IPS DF 19.7 (cell line): ENCODE measurements at regions not wholly inside any gene's neighbourhood (a gene's known extent, or its start where the extent isn't known, plus 50 kb on each side); places are given as distances from the start of the nearest gene placed in this dataset.

Experiments
- DNase-seq: peaks from one replicate; pipeline ENCODE4 v3.0.0-alpha.2; 2013; ENCODE audit warnings: low read depth, low spot score

DNA sequence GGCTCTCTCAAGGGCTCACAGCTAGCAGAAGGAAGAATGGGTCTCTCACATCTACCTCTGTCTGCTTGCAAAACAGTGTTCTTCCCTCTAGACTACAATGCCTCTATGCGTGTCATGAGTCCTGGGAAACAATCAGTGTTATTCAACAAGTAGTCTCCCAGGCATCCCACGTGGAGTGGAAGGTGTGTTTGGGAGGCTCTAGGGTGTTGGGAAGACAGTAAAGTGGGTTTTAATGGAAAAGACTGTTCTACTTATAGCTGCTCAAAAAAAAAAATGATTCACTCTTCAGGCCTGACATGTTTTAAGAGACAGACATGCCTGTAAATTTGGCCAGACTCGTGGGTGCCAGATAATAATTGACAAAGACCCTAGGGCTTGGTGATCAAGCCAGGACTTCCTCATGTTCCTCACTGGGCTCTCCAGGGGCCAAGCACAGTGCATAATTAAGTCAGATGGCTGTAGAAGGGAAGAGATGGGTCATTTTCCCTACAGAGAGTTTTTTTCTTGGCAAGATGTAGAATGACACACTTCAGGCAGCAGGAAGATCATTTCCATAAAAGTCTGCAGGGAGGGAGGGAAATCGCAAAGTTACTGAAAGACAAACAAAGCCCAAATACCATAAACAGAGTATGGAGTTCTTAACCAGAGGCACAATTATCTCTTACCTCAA lies 246.4 kb downstream of the ACTL7B start:
- DNase-seq: no peak

DNA sequence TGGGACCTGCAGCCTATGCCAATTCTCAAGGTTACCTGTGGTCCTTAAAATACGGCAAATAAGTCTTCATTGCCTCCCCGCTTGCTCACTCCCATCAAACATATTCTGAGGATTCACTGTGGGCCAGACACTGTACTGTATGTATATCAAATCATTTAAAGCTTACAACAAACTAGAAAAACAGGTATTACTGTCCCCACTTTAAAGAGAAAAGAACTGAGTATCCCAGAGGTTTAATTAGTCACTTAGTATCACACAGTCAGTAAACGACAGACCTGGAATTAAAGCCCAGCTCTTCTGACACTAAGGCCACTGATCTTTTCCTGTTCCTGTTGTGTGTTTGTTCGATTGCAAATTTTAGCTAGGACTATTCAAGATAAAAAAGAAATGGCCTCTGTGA lies 248.2 kb downstream of the ACTL7B start:
- DNase-seq: no peak

DNA sequence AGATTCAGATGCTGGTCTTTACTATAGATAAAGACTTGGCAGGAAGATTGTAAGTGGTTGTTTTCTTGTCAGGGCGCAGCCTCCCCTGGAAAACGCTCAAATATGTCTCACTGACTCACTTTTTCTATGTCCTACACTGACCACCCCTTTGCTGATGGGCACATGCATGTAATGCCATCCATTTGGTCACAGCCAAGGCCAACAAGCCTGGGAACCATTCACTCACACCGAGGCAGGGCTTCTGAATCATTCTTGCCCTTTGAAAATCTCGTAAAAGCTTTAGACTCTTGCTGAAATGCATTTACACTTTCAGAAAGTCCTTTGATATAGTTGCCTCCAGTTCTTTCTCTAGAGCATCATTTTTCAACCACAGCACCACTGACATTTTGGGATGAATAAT lies 249.4 kb downstream of the ACTL7B start:
- no peak for DNase-seq

DNA sequence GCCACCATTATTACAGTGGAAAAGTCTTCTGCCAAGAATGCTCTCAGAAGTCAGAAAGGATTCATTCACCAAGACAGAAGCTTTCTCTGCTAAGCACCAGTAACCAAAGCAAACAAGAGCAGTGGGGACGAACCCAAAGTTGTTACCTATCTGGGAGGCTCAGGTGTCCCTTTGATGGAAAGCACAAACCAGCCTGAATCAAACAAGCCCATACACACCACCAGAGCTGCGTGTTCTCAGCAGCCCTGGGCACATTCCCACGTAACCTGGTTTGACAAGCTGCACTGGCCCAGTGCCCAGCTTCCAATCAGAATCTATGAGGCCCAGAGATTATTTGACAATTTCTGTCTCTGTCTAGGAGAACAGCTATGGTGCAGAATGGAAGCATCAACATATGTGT lies 252.6 kb downstream of the ACTL7B start:
- no peak for DNase-seq

DNA sequence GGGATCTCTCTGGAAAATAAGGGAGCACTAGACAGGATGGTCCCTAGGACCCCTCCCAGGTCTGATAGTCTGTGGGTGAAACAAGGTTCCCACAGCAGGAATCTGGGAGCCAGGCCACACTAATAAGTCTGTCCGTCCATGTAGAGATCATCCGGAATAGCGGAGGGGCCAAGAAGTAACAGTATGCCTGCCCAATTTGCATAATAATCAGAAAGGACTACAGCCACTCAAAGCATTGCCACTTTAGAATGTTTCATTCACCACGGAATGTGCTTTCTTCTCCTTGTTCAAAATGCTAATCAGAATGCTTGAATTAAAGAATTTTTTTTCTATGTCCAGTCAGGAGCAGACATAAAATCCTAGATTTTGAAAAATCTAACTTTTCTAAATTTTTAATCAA lies 254.9 kb downstream of the ACTL7B start:
- DNase-seq: no peak

DNA sequence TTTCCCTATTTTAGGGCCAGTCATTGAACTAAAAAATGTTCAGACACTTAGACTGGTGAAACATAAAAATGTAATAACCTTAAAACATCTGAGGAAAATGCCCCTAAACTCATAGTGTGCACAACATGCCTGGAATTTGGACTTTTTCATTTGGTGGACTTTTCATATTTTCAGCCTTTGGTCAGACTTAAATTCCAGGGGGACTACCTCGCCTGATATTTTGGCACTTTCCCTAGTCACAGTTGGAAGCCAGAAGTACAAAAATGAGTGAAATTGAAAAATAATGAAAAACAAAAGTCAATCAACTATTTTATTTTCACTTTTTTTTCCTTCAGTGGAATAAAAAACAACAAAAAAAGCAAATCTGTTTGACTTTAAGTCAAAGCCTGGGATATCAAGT lies 256.2 kb downstream of the ACTL7B start:
- no peak for DNase-seq

DNA sequence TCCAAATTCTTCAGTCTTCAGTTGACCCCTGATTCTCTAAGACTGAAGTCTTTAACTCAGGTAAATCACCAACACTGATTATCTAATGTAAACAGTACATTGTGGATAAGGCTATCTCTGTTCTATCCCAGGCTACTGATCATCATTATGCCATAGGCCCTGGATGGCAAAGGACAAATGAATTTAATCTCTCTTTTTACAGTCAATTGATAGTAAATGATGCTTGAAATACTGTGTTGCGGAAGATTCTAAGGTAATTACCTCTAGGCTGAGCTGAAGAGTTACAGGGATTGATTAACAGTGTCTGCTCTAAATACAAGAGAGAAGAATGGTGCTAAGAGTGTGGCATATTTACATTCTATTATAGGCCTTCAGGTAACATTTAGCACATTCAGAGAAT lies 264.7 kb downstream of the ACTL7B start:
- no peak for DNase-seq

DNA sequence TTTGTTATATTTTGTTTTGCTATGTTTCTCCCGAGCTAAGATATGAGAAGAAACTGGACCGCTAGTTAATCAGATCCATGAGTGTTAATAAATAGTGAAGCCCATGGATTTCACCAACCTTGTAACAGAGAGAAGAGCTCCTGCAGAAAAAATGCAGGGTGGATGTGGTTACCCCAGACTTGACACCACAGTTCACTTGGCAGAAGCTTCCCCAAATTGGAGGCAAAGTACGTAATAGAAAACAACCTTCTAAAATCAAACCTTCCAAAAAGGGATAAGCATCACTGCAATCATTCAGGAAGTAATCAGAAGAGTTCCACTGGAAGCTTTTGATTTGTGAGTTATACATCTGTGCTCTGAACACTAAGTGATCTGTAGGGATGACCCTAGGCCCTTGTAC lies 267.5 kb downstream of the ACTL7B start:
- no peak for DNase-seq

DNA sequence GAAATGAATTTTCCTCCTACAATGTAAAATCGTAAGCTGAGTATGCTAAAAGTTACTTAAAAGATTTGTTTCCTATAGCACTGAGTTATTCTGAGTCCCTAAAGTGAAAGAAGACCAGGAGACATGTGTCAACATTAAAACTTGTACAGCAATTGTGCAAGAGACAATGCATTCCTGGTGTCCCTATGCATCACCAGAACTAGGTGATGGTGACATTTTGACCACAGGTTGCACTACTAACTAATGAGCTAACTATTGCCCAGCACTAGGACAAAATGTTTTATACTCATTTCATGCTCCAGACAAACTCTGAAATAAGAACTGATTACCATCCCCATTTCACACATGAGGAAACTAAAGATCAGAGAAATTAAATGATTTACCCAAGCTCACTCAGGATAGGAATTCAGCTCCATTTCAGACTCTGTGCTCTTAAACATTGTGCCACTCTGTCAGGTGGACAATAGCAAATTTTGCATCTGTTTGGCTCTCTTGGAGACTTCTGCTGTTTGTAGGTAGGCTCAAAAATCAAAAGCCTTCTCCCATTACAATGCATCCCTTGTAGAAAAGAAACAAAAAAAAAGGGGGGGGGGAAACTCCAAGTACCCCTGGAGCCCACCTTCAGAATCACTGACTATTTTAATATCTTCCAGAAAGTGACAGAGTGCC lies 269.2 kb downstream of the ACTL7B start:
- no peak for DNase-seq

DNA sequence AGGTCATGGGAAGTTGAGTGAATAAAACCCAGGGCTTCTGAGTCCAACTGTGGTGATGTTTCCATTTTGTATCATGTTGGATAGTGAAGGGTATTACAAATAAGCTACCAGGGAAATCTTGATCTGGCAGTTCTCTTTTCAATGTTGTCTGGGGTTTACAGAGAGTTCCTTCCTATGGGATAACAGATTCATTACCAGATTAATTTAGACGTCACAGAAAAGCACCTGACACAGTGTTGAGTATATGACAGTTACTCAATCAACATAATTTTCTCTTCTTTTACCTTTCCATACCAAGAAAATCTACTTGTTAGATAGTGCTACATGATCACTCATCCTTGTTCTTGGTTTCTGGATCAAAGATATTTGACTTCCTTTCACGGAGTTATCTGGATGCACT lies 270.9 kb downstream of the ACTL7B start:
- DNase-seq: no peak

DNA sequence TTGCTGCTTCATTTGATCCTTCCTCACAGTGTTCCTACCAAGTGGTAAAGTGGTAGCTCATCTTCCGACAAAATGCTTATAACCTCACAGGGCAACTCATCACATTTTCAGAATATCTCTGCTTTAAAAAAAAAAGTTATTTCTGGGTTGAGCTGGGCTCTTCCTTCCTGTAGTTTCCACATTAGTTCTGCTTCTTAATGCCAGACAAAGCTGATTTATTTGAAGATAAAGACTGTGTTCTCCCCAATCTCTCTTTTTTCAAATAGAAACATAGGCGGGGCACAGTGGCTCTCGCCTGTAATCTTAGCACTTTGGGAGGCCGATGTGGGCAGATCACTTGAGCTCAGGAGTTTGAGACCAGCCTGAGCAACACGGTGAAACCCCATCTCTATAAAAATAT lies 273.1 kb downstream of the ACTL7B start:
- DNase-seq: no peak

DNA sequence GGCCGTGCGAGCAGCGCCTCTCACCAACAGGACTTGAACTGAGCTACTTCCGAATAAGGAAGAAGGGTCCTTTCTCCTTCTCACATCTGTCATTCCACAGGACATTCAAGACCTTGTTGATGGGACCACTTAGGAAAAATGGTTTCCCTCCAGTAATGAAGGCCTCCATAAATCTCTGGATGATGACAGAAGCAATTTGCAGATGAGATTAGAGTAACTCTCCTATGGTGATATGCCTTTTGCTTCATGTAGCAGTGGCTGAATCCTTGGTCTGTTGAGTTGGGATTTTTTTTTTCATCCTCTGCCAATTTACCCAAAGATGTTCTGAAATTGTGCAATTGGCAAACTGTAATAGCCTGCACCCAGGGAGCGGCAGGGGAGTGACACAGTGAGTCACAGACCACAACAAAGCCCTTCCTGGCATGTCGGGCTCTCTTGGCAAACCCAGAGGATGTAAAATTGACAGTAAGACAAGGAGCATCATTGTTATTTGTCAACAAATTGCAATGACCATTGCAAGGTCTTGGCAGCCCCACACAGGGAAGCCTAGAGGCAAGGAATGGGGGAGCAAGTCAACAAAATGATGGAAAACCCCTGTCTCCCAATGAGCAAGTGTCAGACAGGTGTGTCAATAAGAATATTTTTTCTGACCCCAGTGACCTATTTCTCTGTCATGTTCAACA lies 275.9 kb downstream of the ACTL7B start:
- DNase-seq: no peak

DNA sequence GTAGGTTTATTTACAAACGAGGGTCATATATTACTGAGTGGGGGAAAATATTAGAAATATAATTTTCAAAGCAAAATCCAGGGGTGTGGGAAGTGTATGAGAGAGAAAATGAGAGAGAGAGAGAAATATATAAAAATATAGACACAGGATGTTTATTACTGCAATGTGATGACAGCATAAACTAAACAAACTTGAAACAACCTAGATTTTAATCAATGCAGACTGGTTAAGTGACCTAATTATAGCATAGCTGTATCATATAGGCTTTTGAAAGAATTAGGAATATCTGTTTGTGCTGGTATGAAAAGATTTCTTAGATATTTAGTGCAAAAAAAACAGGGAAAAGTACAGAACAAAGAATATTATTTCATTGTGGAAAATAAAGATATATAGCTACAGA lies 280.5 kb downstream of the ACTL7B start:
- no peak for DNase-seq

DNA sequence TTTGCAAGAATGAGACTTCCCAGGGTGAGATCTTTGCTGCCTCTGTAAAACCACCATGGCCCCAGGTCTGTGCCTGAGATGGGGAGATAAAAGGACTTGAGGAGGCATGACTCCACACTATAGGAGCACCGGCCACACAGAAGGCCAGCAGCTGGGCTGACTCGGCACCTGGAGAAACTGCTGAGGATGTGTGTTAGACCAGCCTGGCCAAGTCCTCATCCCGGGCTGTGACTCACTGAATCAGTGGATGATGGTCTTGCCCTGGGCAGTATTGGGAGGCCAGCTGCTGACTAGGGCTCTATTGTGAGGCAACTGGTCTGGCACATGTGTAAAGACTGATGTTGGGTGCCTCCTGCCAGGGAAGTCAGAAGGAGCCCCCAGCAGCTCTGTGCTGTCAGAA lies 286.2 kb downstream of the ACTL7B start:
- DNase-seq: no peak

DNA sequence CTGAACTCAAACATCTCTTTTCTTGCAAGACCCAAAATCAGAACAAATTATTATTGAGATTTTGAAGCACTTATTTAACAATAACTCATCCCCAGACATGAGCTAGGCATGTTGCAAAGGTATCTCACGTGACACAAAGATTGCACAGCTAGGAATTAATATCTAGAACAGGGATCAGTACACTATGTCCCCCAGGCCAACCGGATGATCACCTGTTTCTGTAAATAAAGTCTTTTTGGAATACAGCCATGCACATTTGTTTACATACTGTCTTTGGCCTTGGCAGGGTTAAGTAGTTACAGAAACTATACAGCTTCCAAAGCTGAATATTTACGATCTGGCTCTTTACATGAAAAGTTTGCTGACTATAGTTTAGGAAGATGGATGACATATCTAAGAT lies 287.7 kb downstream of the ACTL7B start:
- DNase-seq: no peak

DNA sequence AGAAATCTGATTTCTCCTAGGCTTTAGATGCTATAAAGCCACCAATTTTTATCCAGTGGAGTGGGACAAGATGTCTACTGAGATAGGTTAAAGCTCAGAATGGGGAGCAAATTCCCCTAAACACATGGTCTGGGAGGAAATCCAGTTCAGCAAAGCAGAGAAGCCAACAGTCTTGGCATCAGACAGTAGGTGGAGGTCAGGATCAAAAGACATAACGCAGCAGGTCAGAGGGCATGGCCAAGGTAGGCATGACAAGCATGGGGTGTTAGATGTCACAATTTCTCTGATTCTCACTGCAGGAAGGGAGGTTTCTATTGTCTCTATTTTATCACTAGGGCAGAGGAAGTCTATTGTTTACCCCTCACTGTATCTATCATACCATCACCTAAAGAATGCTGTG lies 288.2 kb downstream of the ACTL7B start:
- no peak for DNase-seq

DNA sequence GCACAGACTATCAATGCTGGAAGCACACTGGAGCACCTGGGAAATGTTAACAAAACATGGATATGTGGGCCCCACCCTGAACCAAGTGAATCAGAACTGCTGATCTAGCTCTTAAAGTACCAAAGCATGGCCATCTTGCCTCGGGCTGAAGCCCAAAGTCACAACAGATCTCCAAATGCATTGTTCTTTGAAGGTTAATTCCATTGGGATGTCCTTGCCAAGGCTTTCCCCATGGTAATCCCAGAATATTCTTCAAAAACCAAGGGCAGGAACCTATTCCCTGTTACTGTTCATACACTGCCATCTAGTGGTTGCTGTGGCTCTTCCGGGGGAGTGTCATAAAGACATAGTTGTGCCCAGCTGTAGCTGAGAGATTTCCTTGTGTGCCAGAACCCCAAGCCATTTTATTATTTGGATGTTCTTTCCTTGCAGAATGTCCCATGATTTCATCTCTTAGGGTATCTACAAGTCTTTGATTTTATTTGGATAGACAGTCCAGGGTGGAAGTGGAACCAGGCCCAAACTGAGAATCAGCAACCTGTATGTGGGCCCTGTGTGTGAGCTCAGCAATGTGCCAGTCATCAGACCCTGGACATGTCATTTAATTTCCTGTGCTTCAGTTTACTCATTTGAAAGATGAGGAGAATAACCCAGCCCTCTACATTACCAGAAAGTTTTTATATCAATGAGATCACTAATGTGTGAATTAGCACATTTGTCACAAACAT lies 290.0 kb downstream of the ACTL7B start:
- DNase-seq: peak; percentile 47

DNA sequence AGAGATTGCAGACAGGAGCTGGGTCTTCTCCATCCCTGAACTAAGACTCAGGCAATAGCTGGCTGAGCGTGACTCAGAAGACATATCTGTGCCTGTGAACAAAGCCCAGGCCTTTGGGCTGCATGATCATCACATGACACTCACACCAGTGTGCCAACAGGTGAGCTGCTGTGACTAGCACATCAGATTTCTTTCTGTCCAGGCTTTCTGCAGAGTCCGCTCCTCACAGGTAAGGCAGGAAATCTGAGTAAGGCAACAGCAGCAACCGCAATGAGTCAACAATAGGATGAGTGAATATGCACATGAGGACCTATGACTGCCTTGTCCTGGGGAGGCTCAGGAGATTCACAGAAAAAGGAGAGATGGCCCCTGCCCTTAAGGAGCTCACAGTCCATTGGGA lies 293.6 kb downstream of the ACTL7B start:
- DNase-seq: no peak

DNA sequence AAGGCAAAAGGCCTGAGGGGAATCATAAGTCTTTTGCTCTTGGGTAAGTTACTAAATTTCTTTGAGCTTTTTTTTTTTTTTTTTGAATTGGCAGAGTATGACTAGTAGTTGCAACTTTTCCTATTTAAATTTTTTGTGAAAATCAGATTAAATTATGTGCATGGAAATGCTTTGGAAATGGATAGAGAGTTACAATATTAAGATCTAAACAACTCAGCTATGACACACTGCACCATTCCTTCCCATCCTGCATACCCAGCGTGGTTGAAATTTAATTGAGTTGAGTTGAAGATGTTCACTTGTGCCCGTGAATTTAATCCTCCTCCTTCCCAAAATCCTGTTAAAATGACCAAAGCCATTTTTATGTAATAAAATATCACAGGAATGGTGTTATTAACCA lies 296.4 kb downstream of the ACTL7B start:
- no peak for DNase-seq

DNA sequence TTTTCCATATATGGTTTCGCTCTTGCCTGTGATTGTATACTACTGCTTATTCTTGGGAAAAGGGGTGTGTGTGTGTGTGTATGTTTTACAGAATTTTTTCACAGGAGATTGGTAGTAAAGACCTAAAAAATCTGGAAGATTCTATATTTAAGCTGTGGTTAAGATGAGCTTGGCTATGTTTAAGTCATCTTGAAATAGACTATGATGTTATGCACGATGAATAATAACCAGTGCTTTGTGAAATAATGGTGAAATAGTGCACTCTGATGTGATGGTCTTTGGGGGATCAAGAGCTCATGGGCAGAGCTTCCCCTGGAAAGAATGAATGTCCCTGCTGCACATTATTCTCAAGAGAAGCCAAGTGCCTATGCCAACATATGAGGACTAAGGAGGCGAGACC lies 301.0 kb downstream of the ACTL7B start:
- DNase-seq: no peak

DNA sequence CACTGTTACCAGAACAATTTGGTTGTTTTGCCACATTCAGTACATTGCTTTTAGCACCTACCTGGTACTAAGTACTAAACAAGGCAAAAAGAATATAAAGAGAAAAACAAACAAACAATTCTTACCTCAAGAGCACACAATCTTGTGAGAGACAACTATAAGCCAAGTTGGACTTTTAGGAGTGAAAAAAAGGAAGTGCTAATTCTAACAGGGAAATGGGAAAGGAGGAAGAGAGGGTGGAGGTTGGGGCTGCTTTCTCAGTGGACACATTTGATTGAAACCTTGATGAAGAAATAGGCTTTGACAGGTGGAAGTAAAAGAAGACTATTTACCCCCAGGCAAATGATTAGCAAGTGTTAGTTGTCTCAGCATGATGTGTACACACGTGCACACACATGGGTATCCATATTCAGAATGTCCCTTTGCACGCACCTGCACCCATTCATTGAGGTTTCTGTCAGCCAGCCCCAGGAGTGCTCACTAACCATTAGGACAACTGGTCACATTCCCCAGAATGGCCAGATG lies 302.6 kb downstream of the ACTL7B start:
- no peak for DNase-seq

DNA sequence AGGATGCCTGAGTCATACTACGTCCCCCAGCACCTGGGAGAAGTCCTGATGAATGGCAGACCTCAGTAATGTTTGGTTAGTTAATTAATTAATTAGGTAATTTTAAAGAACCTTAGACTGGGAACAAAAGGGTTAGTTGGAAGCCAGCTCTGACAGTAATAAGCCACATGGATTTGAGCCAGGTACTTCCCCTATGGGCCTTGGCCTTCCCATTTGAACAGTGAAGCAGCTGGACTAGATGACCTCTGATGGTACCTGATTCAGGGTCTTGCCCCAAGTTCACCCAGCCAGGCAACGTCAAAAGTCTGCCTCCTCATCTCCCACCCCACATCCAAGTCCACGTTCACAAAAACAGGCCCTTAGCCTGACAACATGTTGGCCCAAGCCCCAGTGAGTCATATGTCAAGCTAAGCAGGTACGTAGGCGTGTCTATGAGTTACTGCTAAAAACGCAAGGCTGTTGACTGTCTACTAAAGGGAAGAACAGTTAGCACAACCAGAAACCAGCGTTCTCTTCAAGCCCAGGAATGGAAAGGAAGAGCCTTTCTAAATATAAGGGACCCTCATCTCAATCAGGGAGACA lies 303.2 kb downstream of the ACTL7B start:
- no peak for DNase-seq
